Natural killer cell (primary cell): ENCODE measurements at regions not wholly inside any gene's neighbourhood (a gene's known extent, or its start where the extent isn't known, plus 50 kb on each side); places are given as distances from the start of the nearest gene placed in this dataset.

Source experiments
- ATAC-seq, 3 donors: fragments of 150-1000 bp in 2 of 3; fragments of 200-7000 bp in 1 of 3; cut with Tn5 transposase; 1 replicate in 1 of 3; 2 replicates in 2 of 3; pipeline ENCODE4 v1.10.0; 2021; ENCODE audit warnings: mild to moderate bottlenecking in 2 of 3, moderate library complexity in 2 of 3
- DNase-seq, 2 donors: peaks; one replicate each; pipeline versions ENCODE4 v3.0.0 to v3.0.0-alpha.2; 2013 to 2021; ENCODE audit warnings: mixed read lengths in 1 of 2
- H3K27ac ChIP-seq: one replicate; pipeline ENCODE4 v1.5.1; 2013; ENCODE audit warnings: mild to moderate bottlenecking, low read length
- H3K27me3 ChIP-seq: one replicate; pipeline ENCODE4 v1.6.1; 2013; ENCODE audit warnings: low read length; ENCODE audit not compliant: control insufficient read depth, insufficient read depth
- H3K36me3 ChIP-seq: one replicate; pipeline ENCODE4 v1.6.1; 2013; ENCODE audit warnings: low read length; ENCODE audit not compliant: control insufficient read depth, insufficient read depth
- H3K4me1 ChIP-seq: one replicate; pipeline ENCODE4 v1.6.1; 2013; ENCODE audit warnings: low read length; ENCODE audit not compliant: control insufficient read depth, insufficient read depth
- H3K4me3 ChIP-seq: one replicate; pipeline ENCODE4 v1.5.1; 2013; ENCODE audit warnings: low read length
- H3K9me3 ChIP-seq: one replicate; pipeline ENCODE4 v1.6.1; 2013; ENCODE audit warnings: low read length; ENCODE audit not compliant: control insufficient read depth, insufficient read depth
- H3K27ac Mint-ChIP-seq, 2 donors: one replicate each; pipeline ENCODE4 v1.8.0; 2022; ENCODE audit warnings: mild to moderate bottlenecking in 2 of 2, mixed read lengths in 2 of 2, moderate library complexity in 1 of 2
- H3K27me3 Mint-ChIP-seq, 2 donors: one replicate each; pipeline ENCODE4 v1.8.0; 2022; ENCODE audit warnings: low read depth in 2 of 2, mixed read lengths in 2 of 2
- H3K36me3 Mint-ChIP-seq: one replicate; pipeline ENCODE4 v1.8.0; 2022; ENCODE audit warnings: mixed read lengths
- H3K4me1 Mint-ChIP-seq, 2 donors: one replicate each; pipeline ENCODE4 v1.8.0; 2022; ENCODE audit warnings: mixed read lengths in 2 of 2
- H3K4me3 Mint-ChIP-seq: one replicate; pipeline ENCODE4 v1.8.0; 2022; ENCODE audit warnings: mild to moderate bottlenecking, moderate library complexity, mixed read lengths
- H3K9me3 Mint-ChIP-seq, 2 donors: one replicate each; pipeline ENCODE4 v1.8.0; 2022; ENCODE audit warnings: mixed read lengths in 2 of 2
- CTCF ChIP-seq: fragments of 200-600 bp; IDR thresholded peaks from one replicate; pipeline ENCODE4 v1.8.0; 2022; ENCODE audit warnings: antibody characterized with exemption
- WGBS: methylation state at CpG from one replicate; pipeline ENCODE4 v1.1.7; 2013; ENCODE audit warnings: missing lambda C conversion rate; ENCODE audit not compliant: insufficient coverage; 5-methylcytosine and 5-hydroxymethylcytosine counted together
- intact Hi-C: fragments of 100-400 bp; cut with micrococcal nuclease; formaldehyde crosslinking; loops from one replicate; pipeline ENCODE4 v1.14.2; 2022

DNA sequence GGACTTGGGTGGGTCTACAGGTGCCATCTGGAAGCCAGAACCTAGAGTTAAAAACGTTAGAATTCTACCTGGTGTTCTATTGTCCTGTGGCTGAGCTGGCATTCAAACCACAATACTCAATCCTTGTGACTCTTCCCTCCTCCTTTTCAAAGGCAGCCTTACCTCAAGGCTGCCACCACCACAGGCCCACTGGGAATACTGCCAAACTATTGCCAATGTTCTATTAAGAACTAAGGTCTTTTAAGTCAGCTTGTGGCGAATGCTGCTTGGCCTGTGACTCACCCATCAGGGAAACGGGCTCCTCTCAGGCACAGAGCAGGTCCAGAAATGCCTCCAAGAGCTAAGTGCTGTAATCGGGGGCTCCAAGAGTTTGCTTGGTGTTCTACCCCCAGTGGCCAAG is 1008.4 kb downstream of the JRKL start:
- DNase-seq: no peak

GRCh38 chr11:97409141-97409540 is 1019.3 kb downstream of the JRKL start:
- no peak for TF ChIP-seq CTCF
- Histone ChIP-seq H3K27me3 (no peaks in the 10 kb centered on the region), H3K36me3 (no peaks in the 10 kb centered on the region), H3K4me1 (no peaks in the 10 kb centered on the region), H3K4me3 (no peak overlapping the region), H3K9me3 (peaks cover 14% of the 10 kb centered on the region), H3K27ac (no peak overlapping the region)
- Mint-ChIP-seq H3K4me1 (no peaks in the 10 kb centered on the region), H3K4me3 (no peak overlapping the region), H3K36me3 (peaks cover 12% of the 10 kb centered on the region), H3K27ac (no peak overlapping the region), H3K27me3 (no peaks in the 10 kb centered on the region), H3K9me3 (peaks cover 14 to 25% of the 10 kb centered on the region in 2 donors)
- DNase-seq: no peak
- 83% methylated on average over 1 of the region's 1 CpG for WGBS
- intact Hi-C loops: no loop called here
- ATAC-seq: no peak

More for the DNA sequence above, 1008.4 kb downstream of the JRKL start:
- Histone ChIP-seq H3K4me3 (no peak overlapping the region), H3K4me1 (no peaks in the 10 kb centered on the region), H3K36me3 (no peaks in the 10 kb centered on the region), H3K27ac (no peak overlapping the region), H3K27me3 (no peaks in the 10 kb centered on the region), H3K9me3 (peaks cover 12% of the 10 kb centered on the region)
- Mint-ChIP-seq H3K27ac (no peak overlapping the region), H3K27me3 (no peaks in the 10 kb centered on the region), H3K36me3 (peaks cover 16% of the 10 kb centered on the region), H3K4me1 (no peaks in the 10 kb centered on the region), H3K9me3 (peaks cover 4 to 29% of the 10 kb centered on the region in 2 donors), H3K4me3 (no peak overlapping the region)
- WGBS: 76% methylated on average over 4 of the region's 4 CpGs
- no peak for TF ChIP-seq CTCF
- intact Hi-C loops: no loop called here
- no peak for ATAC-seq

GRCh38 chr11:97414801-97415200 is 1025.0 kb downstream of the JRKL start:
- no peaks in the 10 kb centered on the region for H3K36me3 Mint-ChIP-seq
- no peak overlapping the region for H3K27ac ChIP-seq
- no peak overlapping the region for H3K4me3 ChIP-seq
- H3K4me1 ChIP-seq: no peaks in the 10 kb centered on the region
- H3K4me3 Mint-ChIP-seq: no peak overlapping the region
- no peaks in the 10 kb centered on the region for H3K4me1 Mint-ChIP-seq
- H3K9me3 ChIP-seq: peaks cover under 1% of the 10 kb centered on the region
- no peaks in the 10 kb centered on the region for H3K36me3 ChIP-seq
- 86% methylated on average over 1 of the region's 2 CpGs for WGBS
- intact Hi-C loops: no loop called here
- TF ChIP-seq CTCF: no peak
- H3K27me3 Mint-ChIP-seq: no peaks in the 10 kb centered on the region
- no peak for DNase-seq
- no peaks in the 10 kb centered on the region for H3K27me3 ChIP-seq
- no peak overlapping the region for H3K27ac Mint-ChIP-seq
- no peak for ATAC-seq
- H3K9me3 Mint-ChIP-seq: peaks cover 19 to 26% of the 10 kb centered on the region in 2 donors

GRCh38 chr11:97419729-97420128 is 1029.9 kb downstream of the JRKL start:
- Mint-ChIP-seq H3K9me3 (peaks cover 7 to 18% of the 10 kb centered on the region in 2 donors), H3K4me3 (no peak overlapping the region), H3K27ac (no peak overlapping the region), H3K4me1 (no peaks in the 10 kb centered on the region), H3K36me3 (peaks cover 6% of the 10 kb centered on the region), H3K27me3 (no peaks in the 10 kb centered on the region)
- Histone ChIP-seq H3K27ac (no peak overlapping the region), H3K9me3 (no peaks in the 10 kb centered on the region), H3K36me3 (no peaks in the 10 kb centered on the region), H3K27me3 (no peaks in the 10 kb centered on the region), H3K4me1 (no peaks in the 10 kb centered on the region), H3K4me3 (no peak overlapping the region)
- DNase-seq (no peak), ATAC-seq (no peak)
- intact Hi-C loops: no loop called here
- TF ChIP-seq CTCF: no peak
